HUES48 (cell line): ENCODE measurements at regions not wholly inside any gene's neighbourhood (a gene's known extent, or its start where the extent isn't known, plus 50 kb on each side); places are given as distances from the start of the nearest gene placed in this dataset.
A peak's percentile ranks its signal among the peaks of the same experiment; 100 is the strongest.

Source experiments
- H3K27ac ChIP-seq: one replicate; pipeline ENCODE4 v1.7.0; 2013; ENCODE audit warnings: low read depth, low read length, inconsistent platforms
- H3K27me3 ChIP-seq: 2 replicates; pipeline ENCODE4 v1.6.1; 2013; ENCODE audit warnings: mild to moderate bottlenecking, low read length; ENCODE audit not compliant: control insufficient read depth, insufficient read depth
- H3K36me3 ChIP-seq: 2 replicates; pipeline ENCODE4 v1.6.1; 2013; ENCODE audit warnings: low read length; ENCODE audit not compliant: control insufficient read depth, insufficient read depth
- H3K4me1 ChIP-seq: 2 replicates; pipeline ENCODE4 v1.6.1; 2013; ENCODE audit warnings: mild to moderate bottlenecking, low read length; ENCODE audit not compliant: control insufficient read depth, insufficient read depth
- H3K4me3 ChIP-seq: 2 replicates; pipeline ENCODE4 v1.5.1; 2013; ENCODE audit warnings: mild to moderate bottlenecking, low read depth, low read length
- H3K9ac ChIP-seq: 2 replicates; pipeline ENCODE4 v1.6.1; 2013; ENCODE audit warnings: mild to moderate bottlenecking, low read depth, low read length, moderate library complexity
- H3K9me3 ChIP-seq: 2 replicates; pipeline ENCODE4 v1.6.1; 2013; ENCODE audit warnings: low read length; ENCODE audit not compliant: control insufficient read depth, insufficient read depth

DNA sequence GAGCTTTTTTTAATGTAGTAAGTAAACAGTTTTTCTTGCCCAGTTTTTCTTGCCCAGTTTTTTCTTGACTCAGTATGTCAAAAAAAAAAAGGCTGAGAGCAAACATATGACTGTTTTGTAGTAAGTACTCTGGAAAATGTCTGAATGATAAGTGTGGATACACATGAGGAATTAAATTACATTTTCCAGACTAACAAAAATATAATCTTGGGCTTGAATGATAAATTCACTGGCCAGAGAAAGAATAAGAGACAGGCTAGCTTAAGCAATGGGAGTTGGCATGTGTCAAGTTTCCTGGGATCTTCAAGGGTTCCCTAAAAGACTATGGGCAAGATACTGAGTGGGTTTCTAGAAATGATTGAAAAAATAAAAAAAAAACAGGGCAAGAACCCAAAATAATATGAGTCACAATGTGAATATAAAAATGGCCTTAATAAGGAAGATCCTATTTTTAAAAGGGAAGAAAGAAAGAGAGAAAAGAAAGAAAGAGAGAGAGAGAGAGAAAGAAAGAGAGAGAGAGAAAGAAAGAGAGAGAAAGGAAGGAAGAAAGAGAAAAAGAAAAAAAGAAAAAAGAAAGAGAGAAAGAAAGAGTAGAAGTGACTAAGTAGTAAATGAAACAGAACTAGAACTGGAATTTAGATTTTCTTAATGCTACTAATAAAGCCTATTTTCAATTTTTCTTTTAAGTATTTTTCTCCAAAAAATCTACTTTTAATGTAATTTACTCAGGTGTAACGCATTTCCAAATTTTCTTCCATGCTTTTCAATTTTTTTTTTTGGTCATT lies 60.2 kb downstream of the TFPI2 start:
- Histone ChIP-seq H3K27me3 (no peaks in the 10 kb centered on the region), H3K27ac (no peak overlapping the region), H3K9ac (no peak overlapping the region)

DNA sequence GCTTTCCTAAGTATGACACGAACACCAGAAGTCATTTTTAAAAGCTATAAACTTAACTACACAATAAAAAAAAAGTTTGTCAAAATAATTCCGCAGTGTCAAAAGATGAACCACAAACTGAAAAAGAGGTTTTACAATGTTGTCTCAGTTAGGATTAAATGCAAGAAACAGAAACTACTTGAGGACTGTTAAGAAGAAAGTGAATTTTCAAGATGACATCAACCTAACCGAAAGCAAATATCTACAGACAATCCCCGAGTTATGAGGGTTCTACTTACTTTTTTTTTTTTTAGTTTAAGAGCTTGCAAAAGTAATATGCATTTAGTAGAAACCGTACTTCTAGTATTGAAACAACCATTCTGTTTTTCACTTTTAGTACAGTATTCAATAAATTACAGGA lies 62.3 kb downstream of the TFPI2 start:
- Histone ChIP-seq H3K36me3 (no peaks in the 10 kb centered on the region), H3K27me3 (no peaks in the 10 kb centered on the region), H3K9ac (no peak overlapping the region), H3K4me1 (peaks cover 16% of the 10 kb centered on the region), H3K27ac (no peak overlapping the region), H3K9me3 (no peaks in the 10 kb centered on the region), H3K4me3 (no peak overlapping the region)

More for the DNA sequence above, 60.2 kb downstream of the TFPI2 start:
- H3K4me1 ChIP-seq = peaks cover 12% of the 10 kb centered on the region
- H3K9me3 ChIP-seq = no peaks in the 10 kb centered on the region
- no peaks in the 10 kb centered on the region for H3K36me3 ChIP-seq
- no peak overlapping the region for H3K4me3 ChIP-seq

DNA sequence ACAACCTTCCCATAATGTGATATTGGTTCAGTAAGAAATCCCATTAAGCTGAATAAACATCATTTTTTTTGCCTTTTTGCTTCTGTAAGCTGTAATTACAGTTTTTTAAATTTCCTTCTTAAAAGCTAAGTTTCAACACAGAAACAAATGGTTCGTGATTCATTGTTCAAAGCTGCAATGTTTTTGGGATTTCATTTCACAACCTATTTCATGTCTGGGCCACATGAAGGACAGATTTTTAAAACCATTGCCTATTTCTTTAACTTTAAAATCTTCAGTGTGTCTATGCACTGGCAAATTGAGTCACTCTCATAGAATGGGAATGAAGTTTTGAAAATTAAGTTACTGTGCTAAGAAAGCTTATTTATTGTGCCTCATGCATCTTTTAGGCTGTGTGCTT lies 66.9 kb downstream of the TFPI2 start:
- no peak overlapping the region for H3K9ac ChIP-seq
- H3K9me3 ChIP-seq = no peaks in the 10 kb centered on the region
- H3K27me3 ChIP-seq = no peaks in the 10 kb centered on the region
- H3K4me3 ChIP-seq = no peak overlapping the region
- H3K36me3 ChIP-seq = no peaks in the 10 kb centered on the region
- H3K27ac ChIP-seq = no peak overlapping the region
- peaks cover 20% of the 10 kb centered on the region for H3K4me1 ChIP-seq

GRCh38 chr7:93821463-93821862 lies 69.1 kb downstream of the TFPI2 start:
- Histone ChIP-seq H3K9ac (no peak overlapping the region), H3K36me3 (no peaks in the 10 kb centered on the region), H3K27me3 (no peaks in the 10 kb centered on the region), H3K4me1 (peaks cover 23% of the 10 kb centered on the region), H3K4me3 (no peak overlapping the region), H3K27ac (no peak overlapping the region), H3K9me3 (no peaks in the 10 kb centered on the region)

DNA sequence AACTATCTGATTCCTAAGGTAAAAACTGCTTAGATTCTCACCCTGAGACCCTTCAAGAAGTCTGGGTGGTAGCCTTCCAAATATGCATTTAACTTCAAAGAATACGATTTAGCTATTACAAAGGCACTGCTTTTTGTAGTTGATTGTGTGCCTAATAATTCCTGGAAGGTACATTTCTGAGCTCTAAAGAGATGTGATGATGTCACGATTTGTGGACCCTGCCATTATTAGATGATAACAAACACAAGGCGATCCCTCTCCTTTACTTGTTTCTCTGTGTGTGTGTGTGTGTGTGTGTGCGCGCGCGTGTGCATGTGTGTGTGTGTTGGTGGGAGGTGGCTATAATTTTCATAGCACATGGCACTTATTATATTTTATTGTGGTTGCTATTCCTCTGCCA lies 70.9 kb downstream of the TFPI2 start:
- Histone ChIP-seq H3K27ac (no peak overlapping the region), H3K9ac (no peak overlapping the region), H3K4me1 (peaks cover 8% of the 10 kb centered on the region), H3K36me3 (no peaks in the 10 kb centered on the region), H3K4me3 (no peak overlapping the region), H3K9me3 (no peaks in the 10 kb centered on the region), H3K27me3 (no peaks in the 10 kb centered on the region)

DNA sequence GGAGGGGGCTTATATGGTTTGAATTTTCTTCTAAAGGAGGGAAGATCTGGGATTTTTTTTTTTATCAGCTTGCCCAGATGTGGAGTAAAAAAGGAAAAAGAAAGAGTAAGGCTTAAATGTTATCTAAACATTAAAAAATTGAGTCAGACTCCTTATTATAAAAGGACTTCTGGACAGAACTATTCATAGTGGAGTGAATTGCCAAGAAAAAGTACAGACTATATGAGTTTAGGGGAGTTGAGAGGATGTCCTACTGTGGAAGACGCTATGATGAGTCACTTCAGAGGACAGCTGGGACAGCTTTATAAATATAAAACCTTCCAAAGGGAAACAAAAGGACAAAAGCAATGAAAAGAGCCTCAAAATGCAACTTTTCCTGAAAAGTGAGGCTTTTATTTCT lies 73.0 kb downstream of the TFPI2 start:
- Histone ChIP-seq H3K9ac (no peak overlapping the region), H3K4me3 (no peak overlapping the region), H3K27ac (peak overlapping the region; percentile 8), H3K27me3 (no peaks in the 10 kb centered on the region), H3K4me1 (peaks cover 8% of the 10 kb centered on the region), H3K9me3 (no peaks in the 10 kb centered on the region), H3K36me3 (no peaks in the 10 kb centered on the region)

- no peaks in the 10 kb centered on the region for H3K27me3 ChIP-seq
- H3K9me3 ChIP-seq = no peaks in the 10 kb centered on the region
- peaks cover 8% of the 10 kb centered on the region for H3K4me1 ChIP-seq
- H3K27ac ChIP-seq = no peak overlapping the region
- no peaks in the 10 kb centered on the region for H3K36me3 ChIP-seq
- H3K4me3 ChIP-seq = no peak overlapping the region
- H3K9ac ChIP-seq = no peak overlapping the region
Measured at GRCh38 chr7:93817004-93817403, 73.5 kb downstream of the TFPI2 start.

- Histone ChIP-seq H3K27me3 (no peaks in the 10 kb centered on the region), H3K4me3 (no peak overlapping the region), H3K9me3 (no peaks in the 10 kb centered on the region), H3K9ac (no peak overlapping the region), H3K27ac (no peak overlapping the region), H3K36me3 (no peaks in the 10 kb centered on the region), H3K4me1 (peaks cover 4% of the 10 kb centered on the region)
Measured at GRCh38 chr7:93813514-93813913, 77.0 kb downstream of the TFPI2 start.

- Histone ChIP-seq H3K4me3 (no peak overlapping the region), H3K27me3 (no peaks in the 10 kb centered on the region), H3K27ac (no peak overlapping the region), H3K9me3 (no peaks in the 10 kb centered on the region), H3K4me1 (peaks cover under 1% of the 10 kb centered on the region), H3K9ac (no peak overlapping the region), H3K36me3 (no peaks in the 10 kb centered on the region)
Measured at GRCh38 chr7:93812061-93812460, 78.5 kb downstream of the TFPI2 start.

- Histone ChIP-seq H3K27ac (no peak overlapping the region), H3K4me3 (no peak overlapping the region), H3K9ac (no peak overlapping the region), H3K4me1 (no peaks in the 10 kb centered on the region), H3K27me3 (no peaks in the 10 kb centered on the region), H3K9me3 (no peaks in the 10 kb centered on the region), H3K36me3 (no peaks in the 10 kb centered on the region)
Measured at GRCh38 chr7:93811198-93811597, 79.4 kb downstream of the TFPI2 start.

GRCh38 chr7:93810561-93810960 lies 80.0 kb downstream of the TFPI2 start:
- H3K27me3 ChIP-seq = no peaks in the 10 kb centered on the region
- no peaks in the 10 kb centered on the region for H3K36me3 ChIP-seq
- H3K27ac ChIP-seq = no peak overlapping the region
- no peaks in the 10 kb centered on the region for H3K9me3 ChIP-seq
- no peaks in the 10 kb centered on the region for H3K4me1 ChIP-seq
- H3K9ac ChIP-seq = no peak overlapping the region
- no peak overlapping the region for H3K4me3 ChIP-seq
